Superior temporal gyrus (tissue), 1 donor: ENCODE measurements at regions not wholly inside any gene's neighbourhood (a gene's known extent, or its start where the extent isn't known, plus 50 kb on each side); places are given as distances from the start of the nearest gene placed in this dataset.

Experiments used
- DNase-seq: peaks from one replicate; pipeline ENCODE4 v3.0.0-alpha.2; 2016; ENCODE audit errors: extremely low spot score

GRCh38 chr16:5854027-5854426, 756.4 kb upstream of the EEF2KMT start:
- no peak for DNase-seq

GRCh38 chr16:5852151-5852550, 754.6 kb upstream of the EEF2KMT start:
- DNase-seq: no peak

- DNase-seq: no peak
Observed at GRCh38 chr16:5851393-5851982, 753.9 kb upstream of the EEF2KMT start.

GRCh38 chr16:5850632-5851392, 753.2 kb upstream of the EEF2KMT start:
- no peak for DNase-seq

- peak; percentile 17 for DNase-seq
Observed at GRCh38 chr16:5845046-5845445, 747.5 kb upstream of the EEF2KMT start.

GRCh38 chr16:5841974-5842373, 744.4 kb upstream of the EEF2KMT start:
- DNase-seq: peak; percentile 49

GRCh38 chr16:5838725-5839124, 741.1 kb upstream of the EEF2KMT start:
- DNase-seq: no peak

GRCh38 chr16:5838071-5838470, 740.5 kb upstream of the EEF2KMT start:
- DNase-seq: no peak

GRCh38 chr16:5837007-5837670, 739.5 kb upstream of the EEF2KMT start:
- DNase-seq: peak; percentile 50

- DNase-seq: peak; percentile 13
Observed at GRCh38 chr16:5835876-5836275, 738.3 kb upstream of the EEF2KMT start.

- no peak for DNase-seq
Observed at GRCh38 chr16:5826332-5826731, 728.7 kb upstream of the EEF2KMT start.

GRCh38 chr16:5820472-5820871, 722.9 kb upstream of the EEF2KMT start:
- no peak for DNase-seq

- no peak for DNase-seq
Observed at GRCh38 chr16:5815570-5816237, 718.1 kb upstream of the EEF2KMT start.

- no peak for DNase-seq
Observed at GRCh38 chr16:5801396-5801795, 703.8 kb upstream of the EEF2KMT start.

- no peak for DNase-seq
Observed at GRCh38 chr16:5793556-5793955, 696.0 kb upstream of the EEF2KMT start.

GRCh38 chr16:5791011-5791657, 693.5 kb upstream of the EEF2KMT start:
- DNase-seq: no peak

- DNase-seq: no peak
Observed at GRCh38 chr16:5790512-5790911, 692.9 kb upstream of the EEF2KMT start.

GRCh38 chr16:5789033-5789432, 691.4 kb upstream of the EEF2KMT start:
- no peak for DNase-seq

GRCh38 chr16:5781436-5781835, 683.8 kb upstream of the EEF2KMT start:
- no peak for DNase-seq

GRCh38 chr16:5776876-5777275, 679.3 kb upstream of the EEF2KMT start:
- no peak for DNase-seq

- DNase-seq: no peak
Observed at GRCh38 chr16:5775916-5776315, 678.3 kb upstream of the EEF2KMT start.

GRCh38 chr16:5770118-5770517, 672.5 kb upstream of the EEF2KMT start:
- DNase-seq: no peak
